ENCODE measurements at regions not wholly inside any gene's neighbourhood (a gene's known extent, or its start where the extent isn't known, plus 50 kb on each side); places are given as distances from the start of the nearest gene placed in this dataset.

DNA sequence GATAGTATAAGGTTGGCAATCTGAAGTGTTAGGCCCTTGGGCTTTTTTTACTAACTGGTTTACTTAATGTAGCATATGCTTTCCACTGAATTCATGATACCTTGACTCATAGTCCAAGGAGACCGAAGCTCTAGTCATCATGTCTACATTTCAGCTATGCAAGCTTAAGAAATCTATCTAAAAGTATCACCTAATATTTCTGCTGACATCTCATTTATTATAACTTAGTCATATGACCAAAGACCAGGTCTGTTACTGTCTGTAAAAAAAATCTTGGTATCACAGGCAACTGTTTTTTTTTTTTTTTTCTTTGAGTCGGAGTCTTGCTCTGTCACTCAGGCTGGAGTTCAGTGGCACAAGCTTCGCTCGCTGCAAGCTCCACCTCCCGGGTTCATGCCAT lies 814.0 kb upstream of the NDST4 start:
- no peak for TF ChIP-seq CTCF (conservative IDR thresholded peaks at IDR 0.05)
- no peak for TF ChIP-seq ZFX (IDR thresholded peaks at IDR 0.05)

All from C4-2B (cell line).